HG02610 (cell line): ENCODE measurements at regions not wholly inside any gene's neighbourhood (a gene's known extent, or its start where the extent isn't known, plus 50 kb on each side); places are given as distances from the start of the nearest gene placed in this dataset.
"Not testable (repeated sequence)": the region's sequence is repeated elsewhere in the genome, so short reads cannot be mapped to it uniquely, and the experiment has no call there.

ENCODE experiments used
- ATAC-seq: cut with Tn5 transposase; IDR thresholded peaks from one replicate; pipeline ENCODE4 v1.9.1; 2021; ENCODE audit warnings: mild to moderate bottlenecking, moderate library complexity; ENCODE audit not compliant: unreplicated experiment

GRCh38 chr4:117533501-117533900 is 448.1 kb upstream of the TRAM1L1 start:
- no peak for ATAC-seq

GRCh38 chr4:117545039-117545438 is 459.7 kb upstream of the TRAM1L1 start:
- ATAC-seq: no peak

GRCh38 chr4:117549524-117549923 is 464.1 kb upstream of the TRAM1L1 start:
- ATAC-seq: no peak

- no peak for ATAC-seq
Measured at GRCh38 chr4:117550085-117550484, 464.7 kb upstream of the TRAM1L1 start.

GRCh38 chr4:117560329-117560728 is 474.0 kb upstream of the NDST3 start:
- ATAC-seq: no peak

GRCh38 chr4:117574085-117574484 is 460.2 kb upstream of the NDST3 start:
- no peak for ATAC-seq

- ATAC-seq: no peak
Measured at GRCh38 chr4:117575850-117576249, 458.4 kb upstream of the NDST3 start.

GRCh38 chr4:117577686-117578311 is 456.5 kb upstream of the NDST3 start:
- no peak for ATAC-seq

GRCh38 chr4:117588771-117589170 is 445.5 kb upstream of the NDST3 start:
- no peak for ATAC-seq

- ATAC-seq: no peak
Measured at GRCh38 chr4:117596917-117597480, 437.3 kb upstream of the NDST3 start.

GRCh38 chr4:117599393-117599792 is 434.9 kb upstream of the NDST3 start:
- not testable (repeated sequence) for ATAC-seq

GRCh38 chr4:117600936-117601335 is 433.4 kb upstream of the NDST3 start:
- ATAC-seq: not testable (repeated sequence)

- no peak for ATAC-seq
Measured at GRCh38 chr4:117610706-117611308, 423.5 kb upstream of the NDST3 start.

- no peak for ATAC-seq
Measured at GRCh38 chr4:117621673-117622072, 412.6 kb upstream of the NDST3 start.

GRCh38 chr4:117623326-117623725 is 411.0 kb upstream of the NDST3 start:
- no peak for ATAC-seq

- no peak for ATAC-seq
Measured at GRCh38 chr4:117626664-117627063, 407.6 kb upstream of the NDST3 start.

- no peak for ATAC-seq
Measured at GRCh38 chr4:117634716-117635115, 399.6 kb upstream of the NDST3 start.

GRCh38 chr4:117637347-117637746 is 396.9 kb upstream of the NDST3 start:
- no peak for ATAC-seq

GRCh38 chr4:117640836-117641235 is 393.4 kb upstream of the NDST3 start:
- ATAC-seq: no peak

- no peak for ATAC-seq
Measured at GRCh38 chr4:117641519-117641918, 392.8 kb upstream of the NDST3 start.

- no peak for ATAC-seq
Measured at GRCh38 chr4:117654079-117654478, 380.2 kb upstream of the NDST3 start.

- ATAC-seq: no peak
Measured at GRCh38 chr4:117660668-117661067, 373.6 kb upstream of the NDST3 start.
